MCF 10A (cell line): ENCODE measurements at regions not wholly inside any gene's neighbourhood (a gene's known extent, or its start where the extent isn't known, plus 50 kb on each side); places are given as distances from the start of the nearest gene placed in this dataset.

Source experiments
- BruUV-seq: library from RNA; stranded (reverse); fragments of 400-500 nt; replicated peaks from 2 replicates; lab custom pipeline; 2021; lab: Mats Ljungman, UMichigan
- CTCF ChIA-PET: fragments of 300-600 bp; sonication (Branson Sonifier 250); formaldehyde crosslinking; extraction: SDS; loops from one replicate; lab custom pipeline; 2021; ENCODE audit warnings: antibody characterized with exemption, inconsistent platforms; lab: Yijun Ruan, JAX
- POLR2A ChIA-PET: fragments of 300-600, 350-650 bp; sonication (Branson Sonifier 250); formaldehyde crosslinking; extraction: SDS; loops from one replicate; lab custom pipeline; 2020; ENCODE audit warnings: antibody characterized with exemption, inconsistent platforms; lab: Yijun Ruan, JAX
- DNase-seq: peaks from one replicate; pipeline ENCODE4 v3.0.0-alpha.2; 2018; ENCODE audit not compliant: unreplicated experiment
- H3K27ac Mint-ChIP-seq: one replicate; pipeline ENCODE4 v1.8.0; 2022; ENCODE audit warnings: mild to moderate bottlenecking, low read depth, mixed read lengths; ENCODE audit not compliant: unreplicated experiment
- H3K27me3 Mint-ChIP-seq: one replicate; pipeline ENCODE4 v1.8.0; 2022; ENCODE audit warnings: mixed read lengths; ENCODE audit not compliant: insufficient read depth, unreplicated experiment
- H3K36me3 Mint-ChIP-seq: one replicate; pipeline ENCODE4 v1.8.0; 2022; ENCODE audit warnings: mild to moderate bottlenecking, moderate library complexity, mixed read lengths; ENCODE audit not compliant: insufficient read depth, unreplicated experiment
- H3K4me1 Mint-ChIP-seq: one replicate; pipeline ENCODE4 v1.8.0; 2022; ENCODE audit warnings: mixed read lengths; ENCODE audit not compliant: insufficient read depth, unreplicated experiment
- H3K4me3 Mint-ChIP-seq: one replicate; pipeline ENCODE4 v1.8.0; 2022; ENCODE audit warnings: mild to moderate bottlenecking, moderate library complexity, mixed read lengths; ENCODE audit not compliant: unreplicated experiment
- H3K9me3 Mint-ChIP-seq: one replicate; pipeline ENCODE4 v1.8.0; 2022; ENCODE audit warnings: mixed read lengths; ENCODE audit not compliant: unreplicated experiment
- CTCF ChIP-seq: fragments of 200-600 bp; IDR thresholded peaks from one replicate; pipeline ENCODE4 v1.8.0; 2022; ENCODE audit warnings: antibody characterized with exemption, mild to moderate bottlenecking; ENCODE audit not compliant: unreplicated experiment
- intact Hi-C: fragments of 100-400 bp; cut with micrococcal nuclease; formaldehyde crosslinking; loops from 2 replicates; pipeline ENCODE4 v1.14.1; 2022

GRCh38 chr14:87794561-87794960 is 198.4 kb downstream of the GALC start:
- intact Hi-C loops: no loop called here
- no peaks in the 10 kb centered on the region for H3K27me3 Mint-ChIP-seq
- no peak overlapping the region for H3K4me3 Mint-ChIP-seq
- no peaks in the 10 kb centered on the region for H3K9me3 Mint-ChIP-seq
- ChIA-PET POLR2A (no interaction called here), CTCF (interaction anchor here (1.4 kb wide), 1 partner anchor 11 kb away, joined by 5 read pairs; no protein-coding TSS in a partner anchor)
- H3K4me1 Mint-ChIP-seq: no peaks in the 10 kb centered on the region
- TF ChIP-seq CTCF: no peak
- no peaks in the 10 kb centered on the region for H3K36me3 Mint-ChIP-seq
- H3K27ac Mint-ChIP-seq: no peak overlapping the region
- BruUV-seq: no TSS peak
- DNase-seq: no peak

- ChIA-PET POLR2A (no interaction called here), CTCF (interaction anchor here (0.6 to 5.0 kb wide), 3 partner anchors 19 to 40 kb away, joined by 3 to 28 read pairs (median 4); no protein-coding TSS in a partner anchor)
- TF ChIP-seq CTCF: no peak
- no peaks in the 10 kb centered on the region for H3K9me3 Mint-ChIP-seq
- H3K27ac Mint-ChIP-seq: no peak overlapping the region
- BruUV-seq: no TSS peak
- intact Hi-C loops: no loop called here
- H3K4me3 Mint-ChIP-seq: no peak overlapping the region
- H3K4me1 Mint-ChIP-seq: peaks cover 11% of the 10 kb centered on the region
- H3K36me3 Mint-ChIP-seq: no peaks in the 10 kb centered on the region
- DNase-seq: no peak
- no peaks in the 10 kb centered on the region for H3K27me3 Mint-ChIP-seq
Measured at GRCh38 chr14:87785897-87786296, 207.1 kb downstream of the GALC start.

- Mint-ChIP-seq H3K4me3 (no peak overlapping the region), H3K4me1 (peaks cover 11% of the 10 kb centered on the region), H3K27ac (no peak overlapping the region), H3K36me3 (no peaks in the 10 kb centered on the region), H3K9me3 (no peaks in the 10 kb centered on the region), H3K27me3 (no peaks in the 10 kb centered on the region)
- POLR2A ChIA-PET: interaction anchor here (0.5 kb wide), 1 partner anchor 11 kb away, joined by 3 read pairs; no protein-coding TSS in a partner anchor
- no peak for TF ChIP-seq CTCF
- CTCF ChIA-PET: interaction anchor here (0.5 to 5.0 kb wide), 6 partner anchors 9 to 682 kb away, joined by 3 to 28 read pairs (median 4); no protein-coding TSS in a partner anchor
- DNase-seq: no peak
- BruUV-seq: no TSS peak
- intact Hi-C loops: no loop called here
Measured at GRCh38 chr14:87784386-87784785, 208.6 kb downstream of the GALC start.

- POLR2A ChIA-PET: no interaction called here
- no peaks in the 10 kb centered on the region for H3K27me3 Mint-ChIP-seq
- no peaks in the 10 kb centered on the region for H3K9me3 Mint-ChIP-seq
- BruUV-seq: no TSS peak
- H3K27ac Mint-ChIP-seq: no peak overlapping the region
- H3K4me3 Mint-ChIP-seq: no peak overlapping the region
- H3K4me1 Mint-ChIP-seq: peaks cover 11% of the 10 kb centered on the region
- CTCF ChIA-PET: interaction anchor here (0.7 to 5.0 kb wide), 5 partner anchors 12 to 1274 kb away, joined by 3 to 28 read pairs (median 5); no protein-coding TSS in a partner anchor
- H3K36me3 Mint-ChIP-seq: no peaks in the 10 kb centered on the region
- no peak for DNase-seq
- no peak for TF ChIP-seq CTCF
- intact Hi-C loops: no loop called here
Measured at GRCh38 chr14:87783071-87783470, 209.9 kb downstream of the GALC start.
